ENCODE measurements at regions not wholly inside any gene's neighbourhood (a gene's known extent, or its start where the extent isn't known, plus 50 kb on each side); places are given as distances from the start of the nearest gene placed in this dataset.

GRCh38 chr5:30878296-30878695 is 315.2 kb upstream of the CDH6 start:
- TF ChIP-seq FOXM1 (IDR thresholded peaks at IDR 0.05; ENCODE audit: borderline replicate concordance, low read depth) (no peak), YY1 (IDR thresholded peaks at IDR 0.05; ENCODE audit: low read depth) (no peak), CREB1 (IDR thresholded peaks at IDR 0.05; ENCODE audit: low read depth) (no peak), REST (IDR thresholded peaks at IDR 0.05; ENCODE audit: low read depth) (no peak), TAF1 (IDR thresholded peaks at IDR 0.05; ENCODE audit: low read depth) (no peak), RAD21 (IDR thresholded peaks at IDR 0.05; ENCODE audit: low read depth) (no peak), EP300 (IDR thresholded peaks at IDR 0.05; ENCODE audit: borderline replicate concordance) (no peak), MAX (IDR thresholded peaks at IDR 0.05) (no peak), TCF12 (IDR thresholded peaks at IDR 0.05; ENCODE audit: low read depth) (no peak), ZBTB7A (IDR thresholded peaks at IDR 0.05; ENCODE audit: low read depth) (no peak), CEBPB (IDR thresholded peaks at IDR 0.05) (no peak), TEAD4 (IDR thresholded peaks at IDR 0.05) (no peak)

All from Ishikawa (cell line).